GM21515 (cell line): ENCODE measurements at regions not wholly inside any gene's neighbourhood (a gene's known extent, or its start where the extent isn't known, plus 50 kb on each side); places are given as distances from the start of the nearest gene placed in this dataset.

Experiments
- ATAC-seq: cut with Tn5 transposase; IDR thresholded peaks from one replicate; pipeline ENCODE4 v1.9.1; 2021; ENCODE audit not compliant: unreplicated experiment

DNA sequence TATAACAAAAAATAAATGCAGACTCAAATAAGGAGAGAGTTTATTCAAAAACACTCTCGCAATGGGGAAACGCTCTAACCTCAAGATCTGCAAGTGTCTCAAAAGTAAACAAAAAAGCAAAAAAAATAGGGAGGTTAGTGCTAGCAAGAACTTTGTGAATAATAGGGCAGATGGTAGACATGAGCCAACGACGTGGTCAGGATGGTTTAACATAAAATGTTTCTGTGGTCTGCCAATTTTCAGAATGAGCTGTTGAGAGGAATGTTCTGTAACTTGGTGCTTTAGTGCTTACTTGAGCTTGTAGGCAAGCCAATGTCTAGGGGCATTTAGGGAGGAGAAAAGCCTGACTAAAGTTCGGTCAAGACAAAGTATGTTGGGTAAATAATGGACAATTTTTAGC is 1813.9 kb upstream of the CDH6 start:
- ATAC-seq, result no peak

DNA sequence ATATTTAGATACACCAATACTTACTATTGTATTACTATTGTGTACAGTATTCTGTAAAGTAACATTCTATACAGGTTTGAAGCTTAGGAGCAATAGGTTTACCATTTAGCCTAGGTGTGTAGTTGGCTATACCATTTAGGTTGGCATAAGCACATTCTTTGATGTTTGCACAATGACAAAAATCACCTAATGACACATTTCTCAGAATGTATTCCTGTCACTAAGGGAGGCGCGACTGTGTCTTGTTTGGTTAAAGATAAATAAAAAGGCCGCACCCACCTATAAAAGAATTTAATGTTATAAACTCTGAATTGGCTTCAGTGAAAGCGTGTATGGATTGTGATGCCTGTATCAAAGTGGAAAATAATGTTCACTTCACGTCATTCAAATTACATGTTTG is 1815.4 kb upstream of the CDH6 start:
- ATAC-seq, result no peak

DNA sequence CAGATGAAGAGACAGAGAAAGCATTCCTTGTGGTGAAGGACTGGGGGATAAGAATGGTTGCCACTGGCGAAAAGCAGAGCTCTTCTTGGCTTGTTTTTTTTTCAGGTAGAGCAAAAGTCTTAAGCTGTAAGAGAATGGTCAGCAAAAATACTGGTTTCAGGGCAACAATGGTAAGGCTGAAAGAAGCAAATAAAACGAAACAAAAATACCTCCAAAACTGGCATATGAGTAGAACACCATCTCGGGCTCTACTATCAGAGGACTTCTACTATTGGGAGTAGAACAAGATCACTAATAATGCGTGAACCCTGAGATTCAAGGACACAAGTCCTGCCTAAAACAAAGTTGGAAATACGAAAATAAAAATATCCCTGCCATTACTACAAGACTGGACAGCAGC is 1823.2 kb upstream of the CDH6 start:
- no peak for ATAC-seq

DNA sequence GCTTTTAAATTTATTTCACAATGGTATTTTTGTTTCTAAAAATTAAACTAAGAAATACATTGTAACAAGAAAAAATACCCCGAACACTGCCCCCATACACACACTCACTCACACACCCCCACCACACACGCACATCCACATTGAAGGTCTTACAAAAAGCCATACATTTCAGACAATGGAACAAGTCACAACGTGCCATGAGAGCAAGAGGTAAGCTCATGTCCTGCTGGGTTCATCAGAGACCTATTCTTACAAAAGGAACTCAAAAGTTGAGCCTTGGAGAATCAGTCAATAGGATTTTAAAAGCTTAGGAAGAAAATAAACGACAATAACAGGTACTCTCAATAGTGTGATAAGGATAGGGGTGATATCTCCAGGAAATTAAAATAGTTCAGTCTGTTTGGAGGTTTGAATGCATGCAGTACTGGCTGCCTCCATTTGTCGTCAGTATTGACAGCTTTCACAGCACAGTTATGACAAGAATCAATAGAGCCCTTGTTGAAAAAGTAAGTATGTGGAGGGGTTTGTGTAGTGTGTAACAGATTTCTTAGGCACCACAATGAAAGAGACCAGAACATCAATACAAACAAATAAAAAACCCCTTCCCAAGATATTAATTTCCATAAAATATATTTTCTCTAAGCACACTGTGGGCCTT is 1826.2 kb upstream of the CDH6 start:
- no peak for ATAC-seq

DNA sequence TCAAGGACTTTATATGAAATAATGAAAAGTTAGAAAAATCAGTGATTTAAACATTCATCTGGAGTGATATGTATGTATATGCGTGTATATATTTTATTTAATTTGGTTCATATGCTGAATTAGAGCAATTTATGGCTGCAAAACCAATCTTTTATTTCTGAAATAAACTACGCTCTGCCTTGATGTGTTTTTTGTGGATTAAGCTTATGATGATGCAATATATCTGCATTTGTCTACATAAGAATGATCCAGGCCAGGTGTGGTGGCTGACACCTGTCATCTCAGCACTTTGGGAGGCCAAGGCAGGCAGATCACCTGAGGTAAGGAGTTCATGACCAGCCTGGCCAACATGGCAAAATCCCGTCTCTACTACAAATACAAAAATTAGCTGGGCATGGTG is 1842.3 kb upstream of the CDH6 start:
- no peak for ATAC-seq

DNA sequence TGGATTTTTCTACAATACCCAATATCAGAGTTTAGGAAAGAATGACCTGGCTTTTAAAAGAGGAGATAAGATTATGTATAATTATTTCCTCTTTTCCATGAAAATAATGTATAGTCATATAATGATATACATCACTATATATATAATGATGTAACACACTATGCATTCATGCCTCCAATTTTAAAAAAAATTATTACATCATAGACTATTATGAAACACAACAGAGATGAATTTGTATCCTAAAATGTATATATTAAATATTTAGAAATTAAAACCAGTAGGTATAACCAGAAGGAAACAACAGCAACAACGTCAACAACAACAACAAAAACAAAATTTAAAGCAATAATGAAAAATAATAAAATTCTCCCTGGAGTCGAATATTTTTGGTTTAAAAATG is 1856.5 kb upstream of the CDH6 start:
- ATAC-seq, result no peak

DNA sequence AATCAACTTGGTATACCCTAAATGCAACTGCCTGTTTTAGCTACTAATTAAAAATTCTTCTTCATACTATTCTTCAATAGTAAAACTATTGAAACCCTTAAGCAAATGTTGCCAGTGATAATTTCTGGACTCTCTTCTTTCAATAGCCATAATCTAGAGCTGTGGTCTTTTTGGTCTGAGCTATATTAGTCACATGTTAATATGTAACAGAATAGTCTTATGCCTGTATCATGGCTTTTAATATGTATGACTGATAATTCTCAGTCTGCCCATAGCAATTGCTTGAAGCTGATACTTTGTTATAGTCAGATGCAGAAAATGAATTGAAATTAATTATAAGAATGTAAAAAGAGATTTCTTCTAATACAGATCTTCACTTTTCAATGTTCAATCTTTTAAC is 1871.9 kb upstream of the CDH6 start:
- no peak for ATAC-seq

DNA sequence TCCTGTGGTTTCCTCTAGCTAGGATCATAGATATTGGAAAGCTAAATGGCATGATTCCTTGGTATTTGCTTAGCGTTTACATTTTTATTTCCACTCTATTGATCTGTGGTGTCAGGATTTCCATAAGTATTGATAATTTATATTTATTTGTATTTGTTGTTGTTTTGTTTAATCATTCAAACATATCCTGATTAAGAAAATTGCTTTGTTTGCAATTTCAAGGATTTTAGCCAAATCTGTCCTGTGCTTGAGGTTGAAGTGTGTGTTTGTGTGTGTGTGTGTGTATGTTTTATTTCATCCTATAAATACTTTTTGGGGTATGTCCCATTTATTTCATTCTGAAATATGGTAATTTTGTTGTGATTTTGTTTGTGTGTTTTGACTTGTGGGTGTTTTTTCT is 1884.1 kb upstream of the CDH6 start:
- ATAC-seq, result no peak

DNA sequence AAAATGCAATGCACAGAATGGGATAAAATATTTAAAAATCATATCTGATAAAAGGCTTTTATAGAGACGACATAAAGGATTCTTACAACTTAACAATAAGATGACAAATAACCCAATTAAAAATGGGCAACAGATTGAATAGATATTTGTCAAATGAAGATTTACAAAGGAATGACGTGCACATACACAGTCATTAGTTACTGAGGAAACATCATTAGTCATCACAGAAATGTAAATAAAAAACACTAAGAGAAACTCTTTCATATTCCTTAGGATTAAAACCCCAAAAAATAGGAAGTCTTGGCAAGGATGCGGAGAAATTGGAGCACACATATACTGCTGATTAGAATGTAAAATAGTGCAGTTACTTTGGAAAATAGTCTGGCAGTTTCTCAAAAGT is 1886.0 kb upstream of the CDH6 start:
- ATAC-seq, result no peak

DNA sequence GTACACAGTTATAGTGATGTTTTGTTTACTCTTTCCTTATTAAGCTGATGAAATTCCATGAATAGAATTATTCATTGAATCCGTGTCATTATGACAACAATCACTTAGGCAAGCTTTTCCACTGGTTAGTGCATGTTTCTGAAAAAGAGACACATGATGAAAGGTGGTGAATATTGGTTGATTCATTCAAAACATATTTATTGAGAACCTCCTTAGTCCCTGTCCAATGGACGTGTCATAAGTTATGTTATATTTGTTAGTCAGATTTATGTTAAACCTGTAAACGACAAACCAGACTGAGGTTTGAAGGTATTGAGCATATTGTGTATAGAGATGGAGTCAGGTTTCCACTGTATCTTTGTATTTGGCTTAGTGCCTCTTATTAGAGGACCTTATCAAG is 1888.9 kb upstream of the CDH6 start:
- no peak for ATAC-seq

DNA sequence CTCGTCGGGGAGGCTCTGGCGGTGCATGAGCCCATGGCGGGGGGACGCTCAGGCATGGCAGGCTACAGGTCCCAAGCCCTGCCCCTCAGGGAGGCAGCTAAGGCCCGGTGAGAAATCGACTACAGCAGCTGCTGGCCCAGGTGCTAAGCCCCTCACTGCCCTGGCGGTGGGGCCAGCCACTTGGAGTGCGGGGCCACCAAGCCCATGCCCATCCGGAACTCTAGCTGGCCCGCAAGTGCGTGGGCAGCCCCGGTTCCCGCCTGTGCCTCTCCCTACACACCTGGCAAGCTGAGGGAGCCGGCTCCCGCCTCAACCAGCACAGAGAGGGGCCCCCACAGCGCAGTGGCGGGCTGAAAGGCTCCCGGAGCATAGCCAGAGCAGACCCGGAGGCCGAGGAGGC is 1896.9 kb upstream of the CDH6 start:
- ATAC-seq, result no peak

DNA sequence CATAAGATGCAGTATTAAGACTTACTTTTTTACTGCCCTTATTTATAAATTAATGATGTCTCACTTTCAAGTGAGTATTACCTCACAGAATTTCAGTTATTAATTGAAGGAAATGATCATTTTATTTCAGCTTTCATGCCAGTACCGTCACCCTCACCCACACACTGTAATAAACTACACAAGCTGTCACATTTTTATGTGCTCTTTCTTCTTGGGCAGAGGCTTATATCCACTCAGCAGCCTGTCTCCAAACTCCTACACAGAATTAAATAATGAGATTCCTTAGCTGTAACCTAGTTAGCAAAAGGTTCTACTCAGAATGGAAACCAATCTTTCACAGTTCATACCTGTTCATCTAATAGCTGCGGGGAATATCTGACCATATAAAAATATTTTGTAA is 1915.8 kb upstream of the CDH6 start:
- ATAC-seq, result no peak

DNA sequence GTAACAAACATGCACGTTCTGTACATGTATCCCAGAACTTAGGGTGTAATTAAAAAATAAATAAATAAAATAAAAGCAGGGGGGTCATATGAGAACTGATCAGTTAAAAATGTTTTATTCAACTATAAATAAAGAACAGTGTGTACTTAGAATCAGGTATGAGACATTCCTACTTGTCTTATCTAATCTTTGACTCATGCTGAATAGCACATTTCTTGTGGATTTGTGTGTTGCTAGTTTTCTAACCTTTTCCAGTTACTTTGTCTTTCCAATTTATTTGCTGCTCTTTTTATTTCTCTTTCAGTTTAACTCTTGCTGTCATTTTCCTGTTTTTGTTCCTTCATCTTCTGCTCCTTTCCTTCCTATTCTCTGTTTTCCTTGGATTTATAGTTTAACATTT is 1917.1 kb upstream of the CDH6 start:
- no peak for ATAC-seq

DNA sequence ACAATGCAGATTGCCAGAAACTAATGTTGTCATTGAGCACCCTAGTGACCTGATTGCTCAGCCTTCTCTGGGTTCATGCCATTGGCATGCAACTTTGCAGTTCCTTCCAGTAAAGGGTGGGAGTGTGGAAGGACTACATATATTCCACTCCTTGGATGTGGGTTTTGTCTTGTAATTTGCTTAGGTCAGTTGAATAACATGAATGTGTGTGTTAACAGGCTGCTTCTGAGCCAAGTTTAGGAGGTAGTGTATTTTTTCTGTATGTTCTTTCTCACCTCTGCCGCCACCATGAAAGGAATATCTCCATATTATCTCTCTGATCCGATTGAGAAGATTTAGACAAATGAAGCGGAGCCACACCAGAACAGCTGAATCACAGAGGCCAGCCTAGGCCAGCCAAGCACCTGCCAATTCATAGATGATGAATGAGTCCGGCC is 1929.6 kb upstream of the CDH6 start:
- no peak for ATAC-seq

DNA sequence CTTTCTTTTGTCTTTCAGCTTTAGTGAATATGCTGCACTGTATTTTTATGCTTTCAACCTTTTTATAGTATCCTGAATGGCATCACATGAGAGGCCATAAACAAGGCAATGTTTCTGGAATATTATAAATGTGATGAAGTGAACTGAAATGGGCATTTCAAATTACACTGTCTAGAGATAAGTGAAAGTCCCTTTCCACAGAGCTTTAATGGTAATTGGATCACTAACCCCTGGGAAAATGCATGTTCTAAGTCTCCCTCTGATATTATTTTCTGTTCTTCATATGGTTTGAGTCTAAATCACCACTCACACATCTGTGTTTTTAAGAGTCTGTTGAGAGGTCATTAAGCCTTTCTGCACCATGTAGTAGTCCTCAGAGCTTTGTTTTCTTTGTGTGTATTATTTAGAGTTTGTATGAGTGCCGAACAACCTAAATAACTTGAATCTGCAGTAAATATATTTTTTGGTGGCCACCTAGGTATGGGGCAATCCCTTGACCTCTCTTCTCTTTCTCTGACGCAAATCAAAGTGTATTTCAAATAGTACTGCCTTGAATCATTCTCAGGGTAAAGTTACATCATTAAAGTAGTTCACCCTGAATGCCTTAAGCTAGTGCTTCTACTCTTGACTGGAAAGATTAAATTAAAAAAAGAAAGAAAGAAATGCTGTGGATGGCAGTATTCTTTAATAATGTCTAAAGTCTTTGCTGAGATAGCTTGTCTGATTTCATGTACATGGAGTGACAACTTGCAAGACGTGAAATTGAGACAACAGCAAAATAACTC is 1931.0 kb upstream of the CDH6 start:
- ATAC-seq, result no peak

DNA sequence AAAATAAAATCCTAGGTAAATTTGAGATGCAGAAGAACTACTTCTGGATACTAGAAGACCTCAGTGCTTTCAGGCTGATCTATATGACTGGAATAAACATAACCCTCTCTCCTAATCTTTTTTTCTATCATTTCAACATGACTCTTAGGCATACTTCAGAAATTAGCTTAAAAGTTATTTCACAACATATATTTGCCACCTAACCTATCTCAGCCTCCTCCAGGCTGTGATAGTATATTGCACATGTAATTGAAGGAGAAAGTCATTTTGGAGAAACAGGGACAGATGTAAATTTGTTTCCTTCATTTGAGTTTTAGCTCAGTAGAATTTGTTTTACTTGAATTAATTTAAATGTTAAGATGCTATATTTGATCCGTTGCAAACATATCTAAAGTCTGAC is 1932.3 kb upstream of the CDH6 start:
- no peak for ATAC-seq

DNA sequence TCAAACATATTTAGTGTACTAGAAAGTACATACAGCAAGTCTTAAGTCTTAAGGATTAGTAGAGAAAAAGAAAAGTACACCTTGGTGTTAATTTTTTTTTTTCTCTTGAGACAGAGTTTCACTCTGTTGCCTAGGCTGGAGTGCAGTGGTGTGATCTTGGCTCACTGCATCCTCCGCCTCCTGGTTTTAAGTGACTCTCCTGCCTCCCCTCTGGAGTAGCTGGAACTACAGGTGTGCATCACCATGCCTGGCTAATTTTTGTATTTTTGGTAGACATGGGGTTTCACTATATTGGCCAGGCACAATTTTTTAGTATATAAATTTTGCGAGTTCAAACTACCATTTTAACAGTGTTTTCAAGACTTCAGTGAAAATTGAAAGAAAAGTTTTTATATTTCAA is 1941.1 kb upstream of the CDH6 start:
- no peak for ATAC-seq

DNA sequence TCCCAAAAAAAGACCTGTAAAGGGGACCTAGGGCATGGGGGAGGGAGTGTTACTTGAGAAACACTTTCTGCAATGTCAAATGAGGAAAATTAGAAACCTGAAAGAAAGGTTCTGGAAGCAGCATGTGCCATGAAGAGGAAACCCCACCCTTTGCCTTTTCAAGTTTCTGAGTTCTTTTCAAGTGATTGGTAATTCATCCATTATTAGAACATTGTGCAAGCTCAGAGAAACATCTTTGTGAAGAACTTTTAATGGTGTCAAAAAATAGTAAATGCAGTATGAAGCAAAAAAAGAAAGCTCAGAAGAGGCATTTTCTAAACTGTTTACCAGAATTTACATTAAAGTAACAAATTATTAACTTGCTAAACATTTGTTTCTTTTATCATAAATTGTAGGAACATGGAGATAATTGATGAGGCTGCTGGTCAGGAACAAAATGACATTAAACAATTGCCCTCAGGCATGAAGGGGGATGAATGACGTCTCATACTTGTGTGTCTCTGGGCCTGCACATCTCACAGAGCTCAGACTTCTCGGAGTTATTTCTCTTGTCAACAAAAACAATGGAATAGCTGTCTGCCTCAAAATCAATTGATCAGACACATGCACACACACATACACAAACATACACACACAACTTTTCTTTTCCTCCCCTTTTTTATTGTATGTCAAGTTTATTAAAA is 1946.0 kb upstream of the CDH6 start:
- no peak for ATAC-seq

DNA sequence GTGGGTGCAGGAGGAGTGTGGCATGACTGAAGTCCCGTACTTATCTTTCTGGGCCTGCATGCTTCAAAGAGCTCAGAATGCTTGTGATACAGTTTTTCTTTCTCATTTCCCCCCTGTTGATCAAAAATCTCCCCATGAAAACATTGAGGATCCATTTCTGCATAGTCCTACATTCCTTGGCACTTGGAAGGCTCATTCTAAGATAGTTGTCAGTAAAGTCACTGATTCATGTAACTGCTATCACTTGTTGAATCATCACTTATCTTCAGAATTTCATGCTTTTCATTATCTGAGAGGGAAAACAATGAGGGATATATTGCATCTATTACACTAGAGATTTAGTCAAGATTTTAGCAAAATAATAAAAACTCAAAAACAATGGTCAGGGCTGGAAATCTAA is 1953.1 kb upstream of the CDH6 start:
- no peak for ATAC-seq

DNA sequence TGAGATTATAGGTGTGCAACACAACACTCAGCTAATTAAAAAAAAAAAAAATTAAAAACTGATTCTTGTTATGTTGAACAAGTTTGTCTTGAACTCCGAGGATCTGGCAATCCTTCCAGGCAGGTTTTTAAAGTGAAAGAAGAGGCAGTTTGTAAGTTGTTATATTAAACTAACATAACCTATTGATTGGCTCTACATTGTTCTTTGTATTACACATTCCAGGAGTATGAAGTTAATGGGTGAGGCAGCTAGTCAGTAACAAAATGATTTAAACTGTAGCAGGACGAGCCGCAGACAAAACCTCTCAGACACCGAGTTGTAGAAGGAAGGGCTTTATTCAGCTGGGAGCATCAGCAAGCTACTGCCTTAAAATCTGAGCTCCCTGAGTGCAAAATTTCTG is 1953.9 kb upstream of the CDH6 start:
- ATAC-seq, result no peak

DNA sequence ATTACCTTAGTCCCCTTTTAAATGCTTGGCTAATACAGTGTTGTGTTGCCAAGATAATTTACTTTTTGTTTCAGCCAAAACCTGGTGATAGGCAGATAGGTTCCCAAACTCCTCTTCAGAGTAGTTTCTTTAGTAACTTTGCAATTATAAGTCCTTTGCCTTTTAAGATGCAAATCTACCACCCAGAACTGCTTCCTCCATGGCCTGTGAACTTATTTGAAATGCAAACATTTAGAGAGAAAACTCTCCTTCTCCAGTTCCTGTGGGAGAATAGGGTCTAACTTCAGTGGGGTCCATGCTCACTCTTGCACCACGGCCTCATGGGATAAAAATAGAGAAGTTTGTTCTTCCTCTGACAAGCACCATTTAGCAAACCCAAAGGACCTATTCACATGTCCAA is 1955.4 kb upstream of the CDH6 start:
- ATAC-seq, result no peak

DNA sequence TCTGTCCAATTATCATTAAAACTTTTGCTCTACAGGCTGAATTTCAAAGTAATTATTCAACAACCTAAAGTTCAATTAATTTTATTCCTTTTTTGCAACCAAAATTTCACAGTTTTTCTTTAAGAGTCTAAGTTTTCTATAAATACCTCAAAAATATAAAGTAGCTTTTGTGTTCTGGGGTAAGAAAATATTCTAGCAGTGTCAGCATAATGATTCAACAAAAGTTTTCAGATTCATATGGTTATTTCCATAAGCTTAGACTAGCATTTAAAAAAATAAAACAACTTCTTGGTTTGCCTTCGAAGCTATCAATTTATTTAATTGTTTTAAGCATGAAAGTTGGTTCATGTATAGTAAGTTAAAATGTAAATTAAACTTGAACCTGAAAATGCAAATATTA is 1962.3 kb upstream of the CDH6 start:
- ATAC-seq, result no peak
